ENCODE measurements at regions not wholly inside any gene's neighbourhood (a gene's known extent, or its start where the extent isn't known, plus 50 kb on each side); places are given as distances from the start of the nearest gene placed in this dataset.

- TF ChIP-seq POLR2A (IDR thresholded peaks at IDR 0.05; ENCODE audit: low read depth, low read length) (no peak), POLR2AphosphoS5 (IDR thresholded peaks at IDR 0.05; ENCODE audit: low read depth, low read length) (no peak), TAF1 (IDR thresholded peaks at IDR 0.05; ENCODE audit: low read depth, low read length) (no peak)
These were observed 107.0 kb downstream of the RPLP1 start for GRCh38 chr15:69559440-69560190.
